ENCODE measurements at regions not wholly inside any gene's neighbourhood (a gene's known extent, or its start where the extent isn't known, plus 50 kb on each side); places are given as distances from the start of the nearest gene placed in this dataset.

- no peaks in the 10 kb centered on the region for H3K36me3 ChIP-seq
- TF ChIP-seq POLR2AphosphoS5 (IDR thresholded peaks at IDR 0.05): no peak
- TF ChIP-seq POLR2A (IDR thresholded peaks at IDR 0.05): no peak
- TF ChIP-seq EP300 (IDR thresholded peaks at IDR 0.05): no peak
- TF ChIP-seq CTCF (IDR thresholded peaks at IDR 0.05): no peak
- no peak overlapping the region for H3K4me3 ChIP-seq
- no peak for DNase-seq
- no peaks in the 10 kb centered on the region for H3K4me1 ChIP-seq
- 61 to 77% (median 76%) methylated on average over 3 of the region's 3 CpGs for WGBS, 5 donors
- H3K9me3 ChIP-seq: no peaks in the 10 kb centered on the region
- H3K27me3 ChIP-seq: no peaks in the 10 kb centered on the region
- no peak overlapping the region for H3K27ac ChIP-seq
- intact Hi-C loops (cut with DNase I; ENCODE audit: low total_unique reads): no loop called here
Observed at GRCh38 chr6:51337277-51337676, 518.6 kb downstream of the TFAP2B start.

GRCh38 chr6:51339108-51339507 lies 520.4 kb downstream of the TFAP2B start:
- Histone ChIP-seq H3K9me3 (no peaks in the 10 kb centered on the region), H3K36me3 (no peaks in the 10 kb centered on the region), H3K27ac (no peak overlapping the region), H3K4me1 (no peaks in the 10 kb centered on the region), H3K27me3 (no peaks in the 10 kb centered on the region), H3K4me3 (no peak overlapping the region)
- WGBS, 5 donors: 74 to 84% (median 80%) methylated on average over 3 of the region's 3 CpGs
- no peak for DNase-seq
- no peak for TF ChIP-seq POLR2A (IDR thresholded peaks at IDR 0.05)
- TF ChIP-seq EP300 (IDR thresholded peaks at IDR 0.05): no peak
- no peak for TF ChIP-seq POLR2AphosphoS5 (IDR thresholded peaks at IDR 0.05)
- no peak for TF ChIP-seq CTCF (IDR thresholded peaks at IDR 0.05)
- intact Hi-C loops (cut with DNase I; ENCODE audit: low total_unique reads): no loop called here

- TF ChIP-seq POLR2A (IDR thresholded peaks at IDR 0.05) (no peak), EP300 (IDR thresholded peaks at IDR 0.05) (no peak), POLR2AphosphoS5 (IDR thresholded peaks at IDR 0.05) (no peak), CTCF (IDR thresholded peaks at IDR 0.05) (no peak)
- intact Hi-C loops (cut with DNase I; ENCODE audit: low total_unique reads): no loop called here
- H3K27me3 ChIP-seq: no peaks in the 10 kb centered on the region
- no peaks in the 10 kb centered on the region for H3K4me1 ChIP-seq
- H3K36me3 ChIP-seq: no peaks in the 10 kb centered on the region
- no peaks in the 10 kb centered on the region for H3K9me3 ChIP-seq
- peak in 1 of 2 donors; percentile 67 for DNase-seq
- WGBS, 5 donors: 17 to 33% (median 28%) methylated on average over 5 of the region's 5 CpGs
- H3K27ac ChIP-seq: no peak overlapping the region
- H3K4me3 ChIP-seq: no peak overlapping the region
Observed at GRCh38 chr6:51339728-51340127, 521.1 kb downstream of the TFAP2B start.

- TF ChIP-seq POLR2A (IDR thresholded peaks at IDR 0.05) (no peak), POLR2AphosphoS5 (IDR thresholded peaks at IDR 0.05) (no peak), EP300 (IDR thresholded peaks at IDR 0.05) (no peak)
- DNase-seq: no peak
- intact Hi-C loops (cut with DNase I; ENCODE audit: low total_unique reads): no loop called here
- Histone ChIP-seq H3K27ac (no peak overlapping the region), H3K4me3 (no peak overlapping the region), H3K4me1 (no peaks in the 10 kb centered on the region), H3K36me3 (no peaks in the 10 kb centered on the region), H3K27me3 (no peaks in the 10 kb centered on the region), H3K9me3 (peaks cover 0 to 4% (median 0%) of the 10 kb centered on the region in 4 donors)
- 66 to 76% (median 73%) methylated on average over 6 of the region's 6 CpGs for WGBS, 5 donors
Observed at GRCh38 chr6:51342393-51342792, 523.7 kb downstream of the TFAP2B start.

- WGBS, 5 donors: 29 to 49% (median 45%) methylated on average over 4 of the region's 4 CpGs
Observed at GRCh38 chr6:51349857-51350256, 531.2 kb downstream of the TFAP2B start.

More at GRCh38 chr6:51349857-51350256, 531.2 kb downstream of the TFAP2B start:
- no peak overlapping the region for H3K4me3 ChIP-seq
- H3K36me3 ChIP-seq: no peaks in the 10 kb centered on the region
- no peak overlapping the region for H3K27ac ChIP-seq
- H3K4me1 ChIP-seq: no peaks in the 10 kb centered on the region
- peak in 1 of 2 donors; percentile 40 for DNase-seq
- TF ChIP-seq CTCF (IDR thresholded peaks at IDR 0.05) (no peak), POLR2A (IDR thresholded peaks at IDR 0.05) (no peak), POLR2AphosphoS5 (IDR thresholded peaks at IDR 0.05) (no peak), EP300 (IDR thresholded peaks at IDR 0.05) (no peak)
- intact Hi-C loops (cut with DNase I; ENCODE audit: low total_unique reads): no loop called here
- H3K9me3 ChIP-seq: peaks cover 0 to 7% (median 0%) of the 10 kb centered on the region in 4 donors
- peaks cover 0 to 7% (median 0%) of the 10 kb centered on the region in 3 donors for H3K27me3 ChIP-seq

All from stomach (tissue), 8 donors.